Osteoblast (primary cell): ENCODE measurements at regions not wholly inside any gene's neighbourhood (a gene's known extent, or its start where the extent isn't known, plus 50 kb on each side); places are given as distances from the start of the nearest gene placed in this dataset.

Experiments
- DNase-seq: peaks from one replicate; pipeline ENCODE4 v3.0.0; 2011; ENCODE audit warnings: low spot score, mixed read lengths; ENCODE audit not compliant: insufficient read length; ENCODE audit errors: missing footprints
- H2AFZ ChIP-seq: 2 replicates; pipeline ENCODE4 v1.6.0; 2011; ENCODE audit warnings: mild to moderate bottlenecking, low read length
- H3K27ac ChIP-seq: 2 replicates; pipeline ENCODE4 v1.5.1; 2011; ENCODE audit warnings: mild to moderate bottlenecking, low read depth, low read length, moderate library complexity
- H3K27me3 ChIP-seq: 2 replicates; pipeline ENCODE4 v1.6.0; 2012; ENCODE audit warnings: mild to moderate bottlenecking, control low read depth, inconsistent platforms, low read length, moderate library complexity; ENCODE audit not compliant: insufficient read depth
- H3K36me3 ChIP-seq: 2 replicates; pipeline ENCODE4 v1.5.1; 2011; ENCODE audit warnings: mild to moderate bottlenecking, low read length, control low read depth, moderate library complexity; ENCODE audit not compliant: insufficient read depth
- H3K4me1 ChIP-seq: 2 replicates; pipeline ENCODE4 v1.5.1; 2011; ENCODE audit warnings: mild to moderate bottlenecking, low read length, control low read depth, moderate library complexity; ENCODE audit not compliant: insufficient read depth
- H3K4me2 ChIP-seq: 2 replicates; pipeline ENCODE4 v1.6.0; 2011; ENCODE audit warnings: mild to moderate bottlenecking, low read length; ENCODE audit not compliant: insufficient read depth
- H3K4me3 ChIP-seq: fragments of 200-600 bp; sonication (generic); 3 replicates; pipeline ENCODE4 v1.5.1; 2012; ENCODE audit warnings: mild to moderate bottlenecking, low read length, inconsistent platforms; ENCODE audit not compliant: insufficient read depth
- H3K79me2 ChIP-seq: 2 replicates; pipeline ENCODE4 v1.6.0; 2012; ENCODE audit warnings: mild to moderate bottlenecking, low read length, control low read depth, inconsistent platforms; ENCODE audit not compliant: insufficient read depth
- H3K9me3 ChIP-seq: 2 replicates; pipeline ENCODE4 v1.5.1; 2011; ENCODE audit warnings: low read depth, low read length, control low read depth
- H4K20me1 ChIP-seq: 2 replicates; pipeline ENCODE4 v1.6.0; 2012; ENCODE audit warnings: mild to moderate bottlenecking, low read length, control low read depth; ENCODE audit not compliant: insufficient read depth
- CTCF ChIP-seq: IDR thresholded peaks from 2 replicates; pipeline ENCODE4 v1.5.1; 2011; ENCODE audit warnings: mild to moderate bottlenecking, low read depth, low read length, moderate library complexity; ENCODE audit errors: extremely low read depth

GRCh38 chr1:215473943-215474342 lies 93.2 kb upstream of the KCTD3 start:
- H3K27ac ChIP-seq, result no peak overlapping the region
- peaks cover 19% of the 10 kb centered on the region for H3K4me1 ChIP-seq
- no peaks in the 10 kb centered on the region for H4K20me1 ChIP-seq
- H3K4me3 ChIP-seq, result no peak overlapping the region
- H3K4me2 ChIP-seq, result no peak overlapping the region
- H3K36me3 ChIP-seq, result no peaks in the 10 kb centered on the region
- H3K79me2 ChIP-seq, result no peaks in the 10 kb centered on the region
- peaks cover 2% of the 10 kb centered on the region for H3K9me3 ChIP-seq
- no peak for DNase-seq
- no peaks in the 10 kb centered on the region for H3K27me3 ChIP-seq
- no peak for TF ChIP-seq CTCF
- H2AFZ ChIP-seq, result no peak overlapping the region

- no peaks in the 10 kb centered on the region for H3K27me3 ChIP-seq
- H4K20me1 ChIP-seq, result no peaks in the 10 kb centered on the region
- peaks cover 19% of the 10 kb centered on the region for H3K4me1 ChIP-seq
- no peak overlapping the region for H2AFZ ChIP-seq
- peaks cover 2% of the 10 kb centered on the region for H3K9me3 ChIP-seq
- H3K36me3 ChIP-seq, result no peaks in the 10 kb centered on the region
- no peaks in the 10 kb centered on the region for H3K79me2 ChIP-seq
- DNase-seq, result no peak
- H3K4me3 ChIP-seq, result no peak overlapping the region
- no peak for TF ChIP-seq CTCF
- H3K4me2 ChIP-seq, result no peak overlapping the region
- peak overlapping the region; percentile 67 for H3K27ac ChIP-seq
Observed at GRCh38 chr1:215474940-215475339, 92.2 kb upstream of the KCTD3 start.

GRCh38 chr1:215475796-215476481 lies 91.2 kb upstream of the KCTD3 start:
- Histone ChIP-seq H4K20me1 (no peaks in the 10 kb centered on the region), H3K4me2 (peak overlapping the region; percentile 51), H3K9me3 (peaks cover 2% of the 10 kb centered on the region), H3K27ac (peak overlapping the region; percentile 67), H3K4me1 (peaks cover 19% of the 10 kb centered on the region), H3K4me3 (no peak overlapping the region), H3K36me3 (no peaks in the 10 kb centered on the region), H2AFZ (no peak overlapping the region), H3K79me2 (no peaks in the 10 kb centered on the region), H3K27me3 (no peaks in the 10 kb centered on the region)
- no peak for TF ChIP-seq CTCF
- DNase-seq, result peak; percentile 31

- no peak overlapping the region for H3K4me3 ChIP-seq
- no peaks in the 10 kb centered on the region for H3K36me3 ChIP-seq
- H3K27me3 ChIP-seq, result no peaks in the 10 kb centered on the region
- H4K20me1 ChIP-seq, result no peaks in the 10 kb centered on the region
- peak overlapping the region; percentile 51 for H3K4me2 ChIP-seq
- H2AFZ ChIP-seq, result no peak overlapping the region
- peaks cover 2% of the 10 kb centered on the region for H3K9me3 ChIP-seq
- H3K27ac ChIP-seq, result peak overlapping the region; percentile 67
- TF ChIP-seq CTCF, result no peak
- no peaks in the 10 kb centered on the region for H3K79me2 ChIP-seq
- H3K4me1 ChIP-seq, result peaks cover 19% of the 10 kb centered on the region
- DNase-seq, result no peak
Observed at GRCh38 chr1:215476541-215476940, 90.6 kb upstream of the KCTD3 start.
